Erythroblast (primary cell): ENCODE measurements at regions not wholly inside any gene's neighbourhood (a gene's known extent, or its start where the extent isn't known, plus 50 kb on each side); places are given as distances from the start of the nearest gene placed in this dataset.

ENCODE experiments used
- GATA1 ChIP-seq: IDR thresholded peaks from 2 replicates; pipeline ENCODE4 v1.6.1; 2011; ENCODE audit warnings: low read depth, mild to moderate bottlenecking, control low read depth, low read length, moderate library complexity
- POLR2A ChIP-seq: IDR thresholded peaks from 2 replicates; pipeline ENCODE4 v1.6.1; 2011; ENCODE audit warnings: mild to moderate bottlenecking, low read length

GRCh38 chr2:21314322-21314835 is 190.6 kb downstream of the TDRD15 start:
- TF ChIP-seq POLR2A (no peak), GATA1 (no peak)
